Astrocyte (in vitro differentiated cells and primary cell): ENCODE measurements at regions not wholly inside any gene's neighbourhood (a gene's known extent, or its start where the extent isn't known, plus 50 kb on each side); places are given as distances from the start of the nearest gene placed in this dataset.

Source experiments
- DNase-seq: peaks from one replicate; pipeline ENCODE4 v3.0.0-alpha.2; 2010; ENCODE audit warnings: low read depth
- FAIRE-seq: peaks from 2 replicates; lab custom pipeline; 2011; peaks lifted over from hg19 to GRCh38; lab: Jason Lieb, UNC
- H2AFZ ChIP-seq: 2 replicates; pipeline ENCODE4 v1.6.0; 2012; ENCODE audit warnings: low read depth, low read length, inconsistent platforms
- H3K27ac ChIP-seq: 2 replicates; pipeline ENCODE4 v1.5.1; 2011; ENCODE audit warnings: low read depth, low read length, inconsistent platforms
- H3K27me3 ChIP-seq: 2 replicates; pipeline ENCODE4 v1.6.0; 2011; ENCODE audit warnings: low read length, inconsistent platforms; ENCODE audit not compliant: insufficient read depth
- H3K36me3 ChIP-seq: 2 replicates; pipeline ENCODE4 v1.5.1; 2011; ENCODE audit warnings: low read length, inconsistent platforms; ENCODE audit not compliant: insufficient read depth
- H3K4me1 ChIP-seq: 2 replicates; pipeline ENCODE4 v1.5.1; 2011; ENCODE audit warnings: low read length, inconsistent platforms; ENCODE audit not compliant: insufficient read depth
- H3K4me2 ChIP-seq: 2 replicates; pipeline ENCODE4 v1.6.0; 2012; ENCODE audit warnings: low read length, inconsistent platforms
- H3K4me3 ChIP-seq: 2 replicates; pipeline ENCODE4 v1.5.1; 2011; ENCODE audit warnings: low read depth, mild to moderate bottlenecking, low read length, inconsistent platforms; ENCODE audit not compliant: insufficient read depth
- H3K79me2 ChIP-seq: 2 replicates; pipeline ENCODE4 v1.6.0; 2012; ENCODE audit warnings: mild to moderate bottlenecking, low read length, inconsistent platforms; ENCODE audit not compliant: insufficient read depth
- H3K9ac ChIP-seq: 2 replicates; pipeline ENCODE4 v1.6.0; 2012; ENCODE audit warnings: mild to moderate bottlenecking, low read length, inconsistent platforms
- H3K9me3 ChIP-seq: 2 replicates; pipeline ENCODE4 v1.5.1; 2012; ENCODE audit warnings: low read depth, mild to moderate bottlenecking, low read length, inconsistent platforms; ENCODE audit not compliant: insufficient read depth
- H4K20me1 ChIP-seq: 2 replicates; pipeline ENCODE4 v1.6.0; 2012; ENCODE audit warnings: low read length, inconsistent platforms; ENCODE audit not compliant: insufficient read depth
- H3K27ac Mint-ChIP-seq: one replicate; pipeline ENCODE4 v1.8.0; 2021; ENCODE audit warnings: mild to moderate bottlenecking, mixed read lengths; ENCODE audit not compliant: unreplicated experiment
- H3K27me3 Mint-ChIP-seq: one replicate; pipeline ENCODE4 v1.8.0; 2021; ENCODE audit warnings: low read depth, mixed read lengths; ENCODE audit not compliant: unreplicated experiment
- H3K36me3 Mint-ChIP-seq: one replicate; pipeline ENCODE4 v1.8.0; 2021; ENCODE audit warnings: low read depth, mixed read lengths; ENCODE audit not compliant: unreplicated experiment
- H3K4me1 Mint-ChIP-seq: one replicate; pipeline ENCODE4 v1.8.0; 2021; ENCODE audit warnings: low read depth, mixed read lengths; ENCODE audit not compliant: unreplicated experiment
- H3K4me3 Mint-ChIP-seq: one replicate; pipeline ENCODE4 v1.8.0; 2021; ENCODE audit warnings: mild to moderate bottlenecking, moderate library complexity, mixed read lengths; ENCODE audit not compliant: unreplicated experiment
- H3K9me3 Mint-ChIP-seq: one replicate; pipeline ENCODE4 v1.8.0; 2021; ENCODE audit warnings: mild to moderate bottlenecking, mixed read lengths; ENCODE audit not compliant: unreplicated experiment
- EZH2 ChIP-seq: IDR thresholded peaks from 2 replicates; pipeline ENCODE4 v1.6.1; 2012; ENCODE audit warnings: mild to moderate bottlenecking, low read length, inconsistent platforms; ENCODE audit not compliant: insufficient read depth
- TF ChIP-seq, protein P1 (sequence below): IDR thresholded peaks from 2 replicates; pipeline ENCODE4 v1.5.1; 2011; ENCODE audit warnings: low read depth, mild to moderate bottlenecking, inconsistent platforms, low read length, moderate library complexity; ENCODE audit not compliant: insufficient read depth

DNA sequence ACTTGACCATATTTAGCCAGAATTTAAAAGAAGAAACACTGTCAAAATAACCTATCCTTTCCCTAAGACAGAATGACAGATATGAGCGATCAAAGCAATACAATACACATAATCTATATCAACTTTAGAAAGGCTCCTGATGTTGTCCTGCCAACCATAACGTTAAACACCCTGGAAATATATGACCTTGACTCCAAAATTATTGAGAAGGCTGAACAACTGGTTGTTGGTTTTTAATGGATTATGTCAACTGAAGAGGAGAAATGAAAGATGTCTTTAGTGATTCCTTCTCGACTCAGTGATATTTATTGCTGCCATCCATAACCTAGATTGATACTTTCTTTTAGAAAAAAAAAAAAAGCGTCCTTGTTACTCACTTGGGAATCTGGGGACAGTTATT lies 957.2 kb downstream of the SLITRK1 start:
- Histone ChIP-seq H3K27ac (no peak overlapping the region), H3K9me3 (no peaks in the 10 kb centered on the region), H4K20me1 (no peaks in the 10 kb centered on the region), H3K4me1 (no peaks in the 10 kb centered on the region), H3K9ac (no peak overlapping the region), H3K36me3 (no peaks in the 10 kb centered on the region), H3K79me2 (no peaks in the 10 kb centered on the region), H3K4me3 (no peak overlapping the region), H3K27me3 (no peaks in the 10 kb centered on the region), H2AFZ (no peak overlapping the region), H3K4me2 (no peak overlapping the region)
- Mint-ChIP-seq H3K27me3 (no peaks in the 10 kb centered on the region), H3K27ac (no peak overlapping the region), H3K36me3 (no peaks in the 10 kb centered on the region), H3K4me3 (no peak overlapping the region), H3K9me3 (no peaks in the 10 kb centered on the region), H3K4me1 (no peaks in the 10 kb centered on the region)
- DNase-seq (no peak), FAIRE-seq (no peak)
- TF ChIP-seq, protein P1, sequence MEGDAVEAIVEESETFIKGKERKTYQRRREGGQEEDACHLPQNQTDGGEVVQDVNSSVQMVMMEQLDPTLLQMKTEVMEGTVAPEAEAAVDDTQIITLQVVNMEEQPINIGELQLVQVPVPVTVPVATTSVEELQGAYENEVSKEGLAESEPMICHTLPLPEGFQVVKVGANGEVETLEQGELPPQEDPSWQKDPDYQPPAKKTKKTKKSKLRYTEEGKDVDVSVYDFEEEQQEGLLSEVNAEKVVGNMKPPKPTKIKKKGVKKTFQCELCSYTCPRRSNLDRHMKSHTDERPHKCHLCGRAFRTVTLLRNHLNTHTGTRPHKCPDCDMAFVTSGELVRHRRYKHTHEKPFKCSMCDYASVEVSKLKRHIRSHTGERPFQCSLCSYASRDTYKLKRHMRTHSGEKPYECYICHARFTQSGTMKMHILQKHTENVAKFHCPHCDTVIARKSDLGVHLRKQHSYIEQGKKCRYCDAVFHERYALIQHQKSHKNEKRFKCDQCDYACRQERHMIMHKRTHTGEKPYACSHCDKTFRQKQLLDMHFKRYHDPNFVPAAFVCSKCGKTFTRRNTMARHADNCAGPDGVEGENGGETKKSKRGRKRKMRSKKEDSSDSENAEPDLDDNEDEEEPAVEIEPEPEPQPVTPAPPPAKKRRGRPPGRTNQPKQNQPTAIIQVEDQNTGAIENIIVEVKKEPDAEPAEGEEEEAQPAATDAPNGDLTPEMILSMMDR = no peak
- TF ChIP-seq EZH2 = no peak

GRCh38 chr13:82917984-82918383 lies 964.3 kb downstream of the SLITRK1 start:
- no peaks in the 10 kb centered on the region for H3K36me3 Mint-ChIP-seq
- Histone ChIP-seq H3K79me2 (no peaks in the 10 kb centered on the region), H3K9ac (no peak overlapping the region), H2AFZ (no peak overlapping the region), H3K4me3 (no peak overlapping the region), H3K9me3 (no peaks in the 10 kb centered on the region), H3K27me3 (no peaks in the 10 kb centered on the region), H4K20me1 (no peaks in the 10 kb centered on the region), H3K4me1 (no peaks in the 10 kb centered on the region), H3K36me3 (no peaks in the 10 kb centered on the region), H3K27ac (no peak overlapping the region), H3K4me2 (no peak overlapping the region)
- FAIRE-seq (no peak), DNase-seq (no peak)
- H3K4me1 Mint-ChIP-seq = no peaks in the 10 kb centered on the region
- H3K27ac Mint-ChIP-seq = no peak overlapping the region
- no peak overlapping the region for H3K4me3 Mint-ChIP-seq
- no peaks in the 10 kb centered on the region for H3K27me3 Mint-ChIP-seq
- no peaks in the 10 kb centered on the region for H3K9me3 Mint-ChIP-seq
- no peak for TF ChIP-seq EZH2
- TF ChIP-seq, protein P1 = no peak

DNA sequence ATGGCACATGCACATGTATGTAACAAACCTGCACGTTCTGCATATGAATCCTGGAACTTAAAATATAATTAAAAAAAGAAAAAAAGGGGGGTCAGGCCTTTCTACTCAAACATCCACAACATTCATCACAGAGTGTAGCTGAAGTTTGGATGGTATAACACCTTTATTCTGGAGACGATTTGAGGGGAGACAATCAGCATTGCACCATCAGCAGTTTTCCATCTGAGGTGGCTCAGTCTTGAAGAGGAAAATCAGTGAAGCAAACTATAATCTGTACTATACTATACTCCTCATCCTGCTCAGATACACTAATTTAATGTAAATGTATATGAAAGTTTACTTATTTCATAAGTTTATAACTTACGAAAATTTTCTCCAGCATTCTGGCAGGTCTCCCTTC lies 969.7 kb downstream of the SLITRK1 start:
- Histone ChIP-seq H3K4me3 (no peak overlapping the region), H4K20me1 (no peaks in the 10 kb centered on the region), H2AFZ (no peak overlapping the region), H3K9me3 (no peaks in the 10 kb centered on the region), H3K36me3 (no peaks in the 10 kb centered on the region), H3K9ac (no peak overlapping the region), H3K4me2 (no peak overlapping the region), H3K27ac (no peak overlapping the region), H3K27me3 (no peaks in the 10 kb centered on the region), H3K4me1 (no peaks in the 10 kb centered on the region), H3K79me2 (no peaks in the 10 kb centered on the region)
- no peak overlapping the region for H3K4me3 Mint-ChIP-seq
- DNase-seq = no peak
- no peaks in the 10 kb centered on the region for H3K4me1 Mint-ChIP-seq
- no peaks in the 10 kb centered on the region for H3K27me3 Mint-ChIP-seq
- H3K9me3 Mint-ChIP-seq = no peaks in the 10 kb centered on the region
- no peak for FAIRE-seq
- H3K36me3 Mint-ChIP-seq = no peaks in the 10 kb centered on the region
- TF ChIP-seq, protein P1 = no peak
- no peak for TF ChIP-seq EZH2
- H3K27ac Mint-ChIP-seq = no peak overlapping the region
